ENCODE measurements at regions not wholly inside any gene's neighbourhood (a gene's known extent, or its start where the extent isn't known, plus 50 kb on each side); places are given as distances from the start of the nearest gene placed in this dataset.

DNA sequence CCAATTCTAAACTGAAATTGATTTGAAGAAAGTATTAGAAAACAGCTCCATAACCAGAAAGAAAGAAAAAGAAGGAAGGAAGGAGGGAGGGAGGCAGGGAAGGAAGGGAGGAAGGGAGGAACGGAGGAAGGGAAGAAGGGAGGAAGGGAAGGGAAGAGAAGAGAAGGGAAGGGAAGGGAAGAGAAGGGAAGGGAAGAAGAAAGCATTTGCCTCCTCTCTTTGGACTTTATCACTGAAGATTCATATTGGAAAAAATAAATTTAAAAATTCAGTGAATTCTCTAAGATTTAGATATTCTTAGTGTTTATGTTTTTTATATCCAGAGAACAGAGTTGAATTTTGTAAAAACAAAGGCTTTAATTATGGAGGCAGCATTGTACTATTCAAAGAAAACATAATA, 68.5 kb upstream of the NXT1 start:
- Histone ChIP-seq H3K4me3 (no peak overlapping the region), H3K4me1 (no peaks in the 10 kb centered on the region), H3K36me3 (no peaks in the 10 kb centered on the region), H3K27me3 (no peaks in the 10 kb centered on the region), H3K9me3 (no peaks in the 10 kb centered on the region), H3K27ac (no peak overlapping the region)
- no peak for ATAC-seq
- intact Hi-C loops (cut with DNase I): no loop called here
- TF ChIP-seq, protein P1, sequence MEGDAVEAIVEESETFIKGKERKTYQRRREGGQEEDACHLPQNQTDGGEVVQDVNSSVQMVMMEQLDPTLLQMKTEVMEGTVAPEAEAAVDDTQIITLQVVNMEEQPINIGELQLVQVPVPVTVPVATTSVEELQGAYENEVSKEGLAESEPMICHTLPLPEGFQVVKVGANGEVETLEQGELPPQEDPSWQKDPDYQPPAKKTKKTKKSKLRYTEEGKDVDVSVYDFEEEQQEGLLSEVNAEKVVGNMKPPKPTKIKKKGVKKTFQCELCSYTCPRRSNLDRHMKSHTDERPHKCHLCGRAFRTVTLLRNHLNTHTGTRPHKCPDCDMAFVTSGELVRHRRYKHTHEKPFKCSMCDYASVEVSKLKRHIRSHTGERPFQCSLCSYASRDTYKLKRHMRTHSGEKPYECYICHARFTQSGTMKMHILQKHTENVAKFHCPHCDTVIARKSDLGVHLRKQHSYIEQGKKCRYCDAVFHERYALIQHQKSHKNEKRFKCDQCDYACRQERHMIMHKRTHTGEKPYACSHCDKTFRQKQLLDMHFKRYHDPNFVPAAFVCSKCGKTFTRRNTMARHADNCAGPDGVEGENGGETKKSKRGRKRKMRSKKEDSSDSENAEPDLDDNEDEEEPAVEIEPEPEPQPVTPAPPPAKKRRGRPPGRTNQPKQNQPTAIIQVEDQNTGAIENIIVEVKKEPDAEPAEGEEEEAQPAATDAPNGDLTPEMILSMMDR (IDR thresholded peaks at IDR 0.05): no peak
- WGBS, 2 donors: 29% methylated on average over 1 of the region's 1 CpG
- no peak for FAIRE-seq
- DNase-seq: no peak

DNA sequence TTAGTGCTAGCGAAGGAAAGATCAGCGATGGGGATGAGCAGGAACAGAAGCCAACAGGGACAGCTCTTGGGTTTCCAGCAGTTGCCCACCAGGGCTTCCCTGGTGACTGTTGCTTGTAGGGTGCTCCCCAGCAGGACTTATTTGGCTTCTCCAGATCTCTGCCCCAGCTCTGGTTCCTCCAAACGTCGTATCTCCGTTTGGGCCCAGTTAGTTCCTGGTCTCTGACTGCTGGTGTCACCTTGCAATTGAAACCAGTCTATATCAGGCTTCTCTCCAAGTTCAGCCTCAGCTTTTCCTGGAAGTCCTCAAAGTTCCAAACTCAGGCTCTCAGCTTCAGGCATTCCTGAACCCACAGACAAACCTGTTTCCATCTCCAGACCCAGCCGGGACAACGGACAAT, 70.8 kb upstream of the NXT1 start:
- 80 to 89% methylated on average over 7 of the region's 7 CpGs for WGBS, 2 donors
- no peaks in the 10 kb centered on the region for H3K9me3 ChIP-seq
- H3K27me3 ChIP-seq: no peaks in the 10 kb centered on the region
- DNase-seq: no peak
- no peak for ATAC-seq
- FAIRE-seq: no peak
- intact Hi-C loops (cut with DNase I): no loop called here
- no peaks in the 10 kb centered on the region for H3K36me3 ChIP-seq
- TF ChIP-seq, protein P1 (IDR thresholded peaks at IDR 0.05): no peak
- no peaks in the 10 kb centered on the region for H3K4me1 ChIP-seq
- no peak overlapping the region for H3K27ac ChIP-seq
- H3K4me3 ChIP-seq: no peak overlapping the region

DNA sequence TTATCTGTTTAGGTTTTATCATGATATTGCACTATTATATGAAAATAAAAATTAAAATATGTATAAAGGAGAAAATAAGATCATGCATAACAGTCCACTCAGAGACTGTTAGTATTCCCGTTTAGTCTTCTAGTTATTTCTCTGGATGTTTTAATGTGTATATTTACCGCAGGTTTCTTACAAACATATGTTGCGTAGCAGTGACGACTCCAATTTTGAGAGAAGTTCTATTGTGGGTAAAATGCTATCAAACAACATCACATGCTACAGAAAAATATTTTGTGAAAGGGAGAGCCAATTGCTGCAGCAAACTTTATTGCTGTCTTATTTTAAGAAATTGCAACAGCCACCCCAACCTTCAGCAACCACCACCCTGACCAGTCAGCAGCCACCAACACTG, 72.4 kb upstream of the NXT1 start:
- Histone ChIP-seq H3K27ac (no peak overlapping the region), H3K27me3 (no peaks in the 10 kb centered on the region), H3K4me1 (no peaks in the 10 kb centered on the region), H3K9me3 (no peaks in the 10 kb centered on the region), H3K36me3 (no peaks in the 10 kb centered on the region), H3K4me3 (no peak overlapping the region)
- FAIRE-seq (no peak), ATAC-seq (no peak), DNase-seq (no peak)
- TF ChIP-seq, protein P1 (IDR thresholded peaks at IDR 0.05): no peak
- intact Hi-C loops (cut with DNase I): no loop called here
- 80 to 82% methylated on average over 4 of the region's 4 CpGs for WGBS, 2 donors

DNA sequence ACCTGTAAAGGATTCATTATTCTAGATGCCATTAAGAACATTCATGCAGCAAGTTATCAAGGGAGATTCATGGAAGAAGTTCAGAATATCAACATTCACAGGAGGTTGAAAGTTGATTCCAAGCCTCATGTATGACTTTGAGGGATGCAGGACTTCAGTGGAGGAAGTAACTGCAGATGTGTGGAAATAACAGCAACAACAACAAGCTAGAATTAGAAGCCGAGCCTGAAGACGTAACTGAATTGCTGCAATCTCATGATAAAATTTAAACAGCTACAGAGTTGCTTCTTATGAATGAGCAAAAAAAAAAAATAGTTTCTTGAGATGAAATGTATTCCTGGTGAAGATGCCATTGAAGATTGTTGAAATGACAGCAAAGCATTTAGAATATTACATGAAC, 73.3 kb upstream of the NXT1 start:
- 64 to 76% methylated on average over 2 of the region's 2 CpGs for WGBS, 2 donors
- Histone ChIP-seq H3K27me3 (no peaks in the 10 kb centered on the region), H3K4me1 (no peaks in the 10 kb centered on the region), H3K36me3 (no peaks in the 10 kb centered on the region), H3K9me3 (no peaks in the 10 kb centered on the region), H3K27ac (no peak overlapping the region), H3K4me3 (no peak overlapping the region)
- ATAC-seq (no peak), FAIRE-seq (no peak), DNase-seq (no peak)
- intact Hi-C loops (cut with DNase I): no loop called here
- TF ChIP-seq, protein P1 (IDR thresholded peaks at IDR 0.05): no peak

DNA sequence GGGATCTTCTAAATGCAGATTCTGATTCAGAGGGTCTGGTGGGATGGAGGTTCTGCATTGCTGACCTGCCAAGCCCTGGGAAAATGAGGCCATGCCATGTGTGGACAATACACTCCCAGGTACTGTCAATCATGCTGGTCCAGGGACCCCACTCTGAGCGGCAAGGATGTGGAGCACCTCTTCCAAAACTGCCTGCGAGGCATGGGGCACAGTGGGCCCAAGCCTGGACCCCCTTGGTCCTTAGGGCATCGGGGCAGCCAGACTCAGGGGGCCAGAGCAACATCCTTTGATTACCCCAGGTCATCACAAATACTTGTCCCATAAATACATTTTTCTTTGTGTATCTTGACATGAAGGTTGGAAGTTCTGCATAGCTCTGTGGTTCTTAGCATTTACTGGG, 76.8 kb upstream of the NXT1 start:
- no peaks in the 10 kb centered on the region for H3K36me3 ChIP-seq
- no peak for ATAC-seq
- no peaks in the 10 kb centered on the region for H3K27me3 ChIP-seq
- no peak overlapping the region for H3K4me3 ChIP-seq
- no peaks in the 10 kb centered on the region for H3K9me3 ChIP-seq
- intact Hi-C loops (cut with DNase I): no loop called here
- no peak for FAIRE-seq
- no peaks in the 10 kb centered on the region for H3K4me1 ChIP-seq
- TF ChIP-seq, protein P1 (IDR thresholded peaks at IDR 0.05): no peak
- DNase-seq: no peak
- H3K27ac ChIP-seq: no peak overlapping the region
- 70 to 80% methylated on average over 3 of the region's 3 CpGs for WGBS, 2 donors

All from pancreas (tissue), 10 donors.